ENCODE measurements at regions not wholly inside any gene's neighbourhood (a gene's known extent, or its start where the extent isn't known, plus 50 kb on each side); places are given as distances from the start of the nearest gene placed in this dataset.

GRCh38 chr18:23342506-23342905, 110.6 kb upstream of the RIOK3 start:
- TF ChIP-seq SUZ12 (IDR thresholded peaks at IDR 0.05; ENCODE audit: extremely low read depth, insufficient read depth, insufficient read length) (no peak), ZNF274 (IDR thresholded peaks at IDR 0.05; ENCODE audit: low read depth, low read length) (no peak), YY1 (IDR thresholded peaks at IDR 0.05; ENCODE audit: insufficient read depth, insufficient read length) (no peak)

Measured in NT2/D1 (cell line).